OCI-LY3 (cell line): ENCODE measurements at regions not wholly inside any gene's neighbourhood (a gene's known extent, or its start where the extent isn't known, plus 50 kb on each side); places are given as distances from the start of the nearest gene placed in this dataset.

ENCODE experiments used
- H2AFZ ChIP-seq: fragments of 200-600, 300-600 bp; shearing (Covaris generic); 2 replicates; pipeline ENCODE4 v1.6.0; 2014; ENCODE audit warnings: antibody characterized with exemption, low read depth, low read length
- H3K27ac ChIP-seq: fragments of 200-600, 300-600 bp; sonication (generic); 2 replicates; pipeline ENCODE4 v1.5.1; 2014; ENCODE audit warnings: mild to moderate bottlenecking, low read length, moderate library complexity, mixed read lengths
- H3K27me3 ChIP-seq: fragments of 200-600, 300-600 bp; sonication (generic); 2 replicates; pipeline ENCODE4 v1.6.1; 2014; ENCODE audit warnings: low read depth, low read length, mixed read lengths
- H3K36me3 ChIP-seq: fragments of 200-600, 300-600 bp; sonication (generic); replicated peaks from 2 replicates; pipeline ENCODE3; 2014; ENCODE audit warnings: low read depth, low read length, mixed read lengths
- H3K4me1 ChIP-seq: fragments of 300-600, 200-600 bp; sonication (generic); 2 replicates; pipeline ENCODE4 v1.6.1; 2014; ENCODE audit warnings: low read length, mixed read lengths
- H3K4me2 ChIP-seq: fragments of 200-600, 300-600 bp; sonication (generic); 2 replicates; pipeline ENCODE4 v1.6.1; 2014; ENCODE audit warnings: low read length, mixed read lengths
- H3K4me3 ChIP-seq: fragments of 300-600, 200-600 bp; sonication (generic); 2 replicates; pipeline ENCODE4 v1.5.1; 2014; ENCODE audit warnings: antibody characterized with exemption, mild to moderate bottlenecking, low read length, moderate library complexity
- H3K79me2 ChIP-seq: fragments of 300-600, 200-600 bp; shearing (Covaris generic); 2 replicates; pipeline ENCODE4 v1.6.1; 2014; ENCODE audit warnings: mild to moderate bottlenecking, low read length, mixed read lengths
- H3K9ac ChIP-seq: fragments of 300-600, 200-600 bp; shearing (Covaris generic); 2 replicates; pipeline ENCODE4 v1.6.0; 2014; ENCODE audit warnings: mild to moderate bottlenecking, low read length, moderate library complexity
- H3K9me3 ChIP-seq: fragments of 200-600, 300-600 bp; shearing (Covaris generic); 2 replicates; pipeline ENCODE4 v1.6.1; 2014; ENCODE audit warnings: low read length, mixed read lengths; ENCODE audit not compliant: insufficient read depth
- H4K20me1 ChIP-seq: fragments of 200-600, 300-600 bp; sonication (generic); 2 replicates; pipeline ENCODE4 v1.6.1; 2016; ENCODE audit warnings: low read length, mixed read lengths; ENCODE audit not compliant: insufficient read depth
- EZH2phosphoT487 ChIP-seq: fragments of 200-600 bp; shearing (Covaris generic); IDR thresholded peaks from 2 replicates; pipeline ENCODE4 v1.6.1; 2018; ENCODE audit warnings: antibody characterized with exemption, mixed run types, low read depth
- TF ChIP-seq, protein P1 (sequence below): fragments of 200-600, 300-600 bp; sonication (generic); IDR thresholded peaks from 2 replicates; pipeline ENCODE4 v1.5.1; 2014; ENCODE audit warnings: antibody characterized with exemption, low read length, low read depth

DNA sequence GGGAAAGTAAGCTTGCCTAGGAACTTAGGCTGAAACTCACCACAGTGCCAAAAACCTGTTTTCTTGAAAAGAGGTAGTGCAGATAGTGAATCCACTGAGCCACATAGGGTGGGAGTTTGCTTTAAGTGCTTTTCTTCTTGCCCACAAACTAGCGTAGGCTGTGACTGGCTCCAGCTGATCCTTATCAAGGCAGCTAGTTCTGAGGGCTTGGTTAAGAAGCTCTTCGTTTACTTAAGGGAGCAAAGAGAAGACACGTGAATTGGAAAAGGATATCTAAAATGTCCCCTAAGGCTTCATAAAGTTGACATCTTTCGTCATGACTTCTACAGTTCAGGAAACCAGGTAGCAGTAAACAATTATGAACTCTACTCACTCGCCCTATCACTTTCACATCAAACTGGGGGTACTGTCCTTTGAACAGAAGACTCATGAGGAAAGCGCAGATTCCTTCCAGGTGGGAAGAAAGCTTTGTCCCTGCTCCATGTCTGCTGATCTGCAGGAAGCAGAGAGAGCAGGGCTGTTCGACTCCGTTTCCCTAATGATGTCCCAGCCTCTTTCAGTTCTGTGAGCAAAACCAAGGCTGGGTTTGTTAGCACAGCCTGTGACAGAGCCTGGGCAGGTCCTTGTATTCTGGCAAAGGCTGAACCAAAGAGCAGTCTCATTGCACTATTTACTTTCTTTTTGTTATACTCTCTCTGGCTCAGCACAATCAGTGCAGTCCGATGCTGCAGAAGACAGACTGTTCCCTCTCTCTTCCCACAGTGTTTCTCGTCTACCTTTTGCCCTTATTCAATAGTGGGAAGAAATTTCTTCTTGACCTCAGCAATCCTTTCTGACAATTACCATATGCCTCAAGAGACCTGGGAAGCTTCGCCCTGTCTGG lies 93.5 kb upstream of the ETV6 start:
- no peaks in the 10 kb centered on the region for H3K36me3 ChIP-seq
- peak overlapping the region; percentile 28; the same call in 1 of the 2 replicates for H2AFZ ChIP-seq
- no peaks in the 10 kb centered on the region for H4K20me1 ChIP-seq
- peak overlapping the region; percentile 33 for H3K9ac ChIP-seq
- H3K79me2 ChIP-seq, result no peaks in the 10 kb centered on the region
- TF ChIP-seq EZH2phosphoT487, result no peak
- peak overlapping the region; percentile 69 for H3K4me3 ChIP-seq
- H3K9me3 ChIP-seq, result no peaks in the 10 kb centered on the region
- H3K27me3 ChIP-seq, result peaks cover 21% of the 10 kb centered on the region
- H3K4me2 ChIP-seq, result peak overlapping the region; percentile 86
- no peak overlapping the region for H3K27ac ChIP-seq
- H3K4me1 ChIP-seq, result peaks cover 27% of the 10 kb centered on the region

DNA sequence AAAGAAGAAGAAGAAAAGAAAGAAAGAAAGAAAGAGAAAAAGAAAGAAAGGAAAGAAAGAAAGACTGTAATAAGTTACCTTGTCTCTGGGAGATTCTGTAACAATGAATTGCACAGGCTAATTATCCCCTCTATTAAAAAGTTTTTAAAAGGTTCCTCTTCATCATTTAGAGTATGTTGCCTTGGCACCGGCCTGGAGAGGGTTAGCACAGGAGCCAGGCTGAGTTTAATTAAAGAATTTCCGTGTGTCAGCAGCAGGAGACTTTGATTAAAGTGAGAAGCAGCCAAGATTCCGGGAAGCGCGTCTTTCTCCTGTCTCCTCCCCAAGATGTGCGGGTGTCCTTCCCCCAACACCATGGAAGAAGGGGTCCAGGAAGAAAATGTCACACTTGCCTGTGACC lies 92.8 kb upstream of the ETV6 start:
- no peak overlapping the region for H3K4me2 ChIP-seq
- no peak overlapping the region for H3K27ac ChIP-seq
- H3K9me3 ChIP-seq, result no peaks in the 10 kb centered on the region
- H3K4me1 ChIP-seq, result peaks cover 27% of the 10 kb centered on the region
- no peaks in the 10 kb centered on the region for H3K36me3 ChIP-seq
- H3K9ac ChIP-seq, result no peak overlapping the region
- no peak overlapping the region for H2AFZ ChIP-seq
- peaks cover 21% of the 10 kb centered on the region for H3K27me3 ChIP-seq
- no peaks in the 10 kb centered on the region for H3K79me2 ChIP-seq
- H4K20me1 ChIP-seq, result no peaks in the 10 kb centered on the region
- TF ChIP-seq EZH2phosphoT487, result no peak
- TF ChIP-seq, protein P1, sequence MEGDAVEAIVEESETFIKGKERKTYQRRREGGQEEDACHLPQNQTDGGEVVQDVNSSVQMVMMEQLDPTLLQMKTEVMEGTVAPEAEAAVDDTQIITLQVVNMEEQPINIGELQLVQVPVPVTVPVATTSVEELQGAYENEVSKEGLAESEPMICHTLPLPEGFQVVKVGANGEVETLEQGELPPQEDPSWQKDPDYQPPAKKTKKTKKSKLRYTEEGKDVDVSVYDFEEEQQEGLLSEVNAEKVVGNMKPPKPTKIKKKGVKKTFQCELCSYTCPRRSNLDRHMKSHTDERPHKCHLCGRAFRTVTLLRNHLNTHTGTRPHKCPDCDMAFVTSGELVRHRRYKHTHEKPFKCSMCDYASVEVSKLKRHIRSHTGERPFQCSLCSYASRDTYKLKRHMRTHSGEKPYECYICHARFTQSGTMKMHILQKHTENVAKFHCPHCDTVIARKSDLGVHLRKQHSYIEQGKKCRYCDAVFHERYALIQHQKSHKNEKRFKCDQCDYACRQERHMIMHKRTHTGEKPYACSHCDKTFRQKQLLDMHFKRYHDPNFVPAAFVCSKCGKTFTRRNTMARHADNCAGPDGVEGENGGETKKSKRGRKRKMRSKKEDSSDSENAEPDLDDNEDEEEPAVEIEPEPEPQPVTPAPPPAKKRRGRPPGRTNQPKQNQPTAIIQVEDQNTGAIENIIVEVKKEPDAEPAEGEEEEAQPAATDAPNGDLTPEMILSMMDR, result no peak
- H3K4me3 ChIP-seq, result no peak overlapping the region

DNA sequence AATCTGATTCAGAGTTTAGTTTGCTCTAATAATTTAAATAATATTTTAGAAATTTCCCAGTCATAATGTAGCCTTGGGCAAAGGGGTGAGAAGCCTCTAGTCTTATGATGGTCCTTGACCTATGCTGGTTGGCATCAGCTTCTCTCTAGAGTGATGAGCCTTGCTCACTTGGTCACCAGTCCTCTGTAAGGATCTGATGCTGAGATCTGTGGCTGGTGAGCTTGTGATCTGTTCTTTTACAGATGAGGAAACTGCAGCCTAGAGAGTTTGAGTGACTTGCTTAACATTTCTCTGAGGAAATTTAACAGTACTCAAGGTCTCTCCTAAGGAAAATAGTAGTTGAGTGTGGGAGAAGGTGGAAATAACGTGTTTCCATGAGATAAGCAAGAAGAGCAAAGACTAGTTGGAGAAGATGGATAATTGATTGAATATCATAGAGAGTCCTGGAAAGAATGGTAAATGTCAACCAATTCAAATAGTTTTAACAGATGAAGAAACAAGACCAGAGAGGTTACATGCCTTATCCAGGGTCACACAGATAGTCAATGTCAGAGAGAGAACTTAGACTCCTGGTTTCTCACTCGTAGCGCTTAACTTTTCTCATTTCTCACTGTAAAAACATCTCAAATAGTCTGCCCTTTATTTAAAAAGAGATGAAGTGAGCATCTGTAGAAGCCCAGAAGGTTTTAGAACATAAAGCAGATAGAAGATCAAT lies 89.7 kb upstream of the ETV6 start:
- no peak for TF ChIP-seq EZH2phosphoT487
- TF ChIP-seq, protein P1, result no peak
- no peak overlapping the region for H3K9ac ChIP-seq
- H3K36me3 ChIP-seq, result peaks cover under 1% of the 10 kb centered on the region
- H3K79me2 ChIP-seq, result no peaks in the 10 kb centered on the region
- H3K27me3 ChIP-seq, result peaks cover 9% of the 10 kb centered on the region
- no peaks in the 10 kb centered on the region for H3K9me3 ChIP-seq
- no peak overlapping the region for H3K4me2 ChIP-seq
- H3K27ac ChIP-seq, result no peak overlapping the region
- no peak overlapping the region for H3K4me3 ChIP-seq
- peaks cover 30% of the 10 kb centered on the region for H3K4me1 ChIP-seq
- H4K20me1 ChIP-seq, result no peaks in the 10 kb centered on the region
- no peak overlapping the region for H2AFZ ChIP-seq

DNA sequence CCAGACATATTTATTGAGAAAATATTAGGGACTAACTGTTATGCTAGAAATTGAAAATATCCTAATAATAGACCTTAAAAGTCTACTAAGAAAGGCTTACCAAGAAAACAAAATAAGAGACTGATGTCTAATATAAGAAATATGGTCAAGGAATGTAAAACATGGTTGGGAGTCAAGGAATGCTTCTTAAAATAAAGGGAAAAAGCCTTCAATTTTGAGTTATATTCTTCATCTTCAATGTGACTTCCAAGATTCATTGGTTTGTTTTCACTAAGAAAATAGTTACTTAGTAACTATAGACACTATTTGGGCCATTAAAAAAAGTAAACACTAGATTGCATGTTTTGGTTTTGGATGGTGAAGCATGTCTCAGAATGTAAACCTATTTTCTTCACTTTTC lies 88.1 kb upstream of the ETV6 start:
- TF ChIP-seq, protein P1, result no peak
- no peak for TF ChIP-seq EZH2phosphoT487
- Histone ChIP-seq H3K9ac (no peak overlapping the region), H3K27ac (no peak overlapping the region), H3K4me1 (peaks cover 30% of the 10 kb centered on the region), H3K36me3 (peaks cover 4% of the 10 kb centered on the region), H2AFZ (no peak overlapping the region), H3K4me2 (no peak overlapping the region), H3K27me3 (0 out of 2 replicates have a peak, but pooled peaks cover 6% of the 10 kb centered on the region), H3K9me3 (no peaks in the 10 kb centered on the region), H3K79me2 (no peaks in the 10 kb centered on the region), H4K20me1 (no peaks in the 10 kb centered on the region), H3K4me3 (no peak overlapping the region)
